Neural progenitor cell (in vitro differentiated cells): ENCODE measurements at regions not wholly inside any gene's neighbourhood (a gene's known extent, or its start where the extent isn't known, plus 50 kb on each side); places are given as distances from the start of the nearest gene placed in this dataset.

Experiments used
- DNase-seq: peaks from one replicate; pipeline ENCODE4 v3.0.0-alpha.2; 2016; ENCODE audit warnings: low spot score
- H2AFZ ChIP-seq: fragments of 200-600 bp; sonication (generic); replicated peaks from 2 replicates; pipeline ENCODE4 v1.6.1; 2016; ENCODE audit warnings: antibody characterized with exemption
- H3F3A ChIP-seq: fragments of 200-600 bp; sonication (generic); 2 replicates; pipeline ENCODE4 v1.6.1; 2016; ENCODE audit warnings: antibody characterized with exemption, low read depth
- H3K27ac ChIP-seq: fragments of 200-600 bp; sonication (generic); 2 replicates; pipeline ENCODE4 v1.5.1; 2016; ENCODE audit warnings: mild to moderate bottlenecking
- H3K27me3 ChIP-seq: fragments of 200-600 bp; sonication (generic); 2 replicates; pipeline ENCODE4 v1.6.1; 2016; ENCODE audit warnings: mild to moderate bottlenecking, moderate library complexity
- H3K36me3 ChIP-seq: fragments of 200-600 bp; sonication (generic); 2 replicates; pipeline ENCODE4 v1.5.1; 2016
- H3K4me1 ChIP-seq: fragments of 200-600 bp; sonication (generic); 2 replicates; pipeline ENCODE4 v1.6.1; 2016; ENCODE audit warnings: mixed run types
- H3K4me2 ChIP-seq: fragments of 200-600 bp; sonication (generic); 2 replicates; pipeline ENCODE4 v1.6.1; 2016
- H3K4me3 ChIP-seq: fragments of 200-600 bp; sonication (generic); 2 replicates; pipeline ENCODE4 v1.5.1; 2016
- H3K79me2 ChIP-seq: fragments of 200-600 bp; sonication (generic); 2 replicates; pipeline ENCODE4 v1.6.1; 2016; ENCODE audit warnings: low read depth
- H3K9ac ChIP-seq: fragments of 200-600 bp; sonication (generic); 2 replicates; pipeline ENCODE4 v1.6.1; 2016
- H3K9me3 ChIP-seq: fragments of 200-600 bp; sonication (generic); 2 replicates; pipeline ENCODE4 v1.5.1; 2016; ENCODE audit warnings: low read depth
- H4K20me1 ChIP-seq: fragments of 200-600 bp; sonication (generic); 2 replicates; pipeline ENCODE4 v1.6.1; 2016; ENCODE audit warnings: low read depth
- H3K27ac Mint-ChIP-seq: 3 replicates; pipeline ENCODE4 v1.8.0; 2021; ENCODE audit warnings: mixed read lengths
- H3K27me3 Mint-ChIP-seq: 2 replicates; pipeline ENCODE4 v1.8.0; 2022; ENCODE audit warnings: low read depth, mild to moderate bottlenecking, inconsistent platforms, moderate library complexity, mixed read lengths; ENCODE audit not compliant: insufficient read depth
- H3K36me3 Mint-ChIP-seq: 3 replicates; pipeline ENCODE4 v1.8.0; 2021; ENCODE audit warnings: mixed read lengths
- H3K4me1 Mint-ChIP-seq: 3 replicates; pipeline ENCODE4 v1.8.0; 2021; ENCODE audit warnings: mixed read lengths
- H3K4me3 Mint-ChIP-seq: 3 replicates; pipeline ENCODE4 v1.8.0; 2021; ENCODE audit warnings: mild to moderate bottlenecking, moderate library complexity, mixed read lengths
- H3K9me3 Mint-ChIP-seq: 3 replicates; pipeline ENCODE4 v1.8.0; 2020; ENCODE audit warnings: mixed read lengths
- EZH2 ChIP-seq: fragments of 200-600 bp; sonication (generic); IDR thresholded peaks from 2 replicates; pipeline ENCODE4 v1.6.1; 2017; ENCODE audit warnings: antibody characterized with exemption, mild to moderate bottlenecking, moderate library complexity
- EZH2phosphoT487 ChIP-seq: fragments of 200-600 bp; sonication (generic); IDR thresholded peaks from 2 replicates; pipeline ENCODE4 v1.6.1; 2017; ENCODE audit warnings: antibody characterized with exemption
- TF ChIP-seq, protein P1 (sequence below): fragments of 200-600 bp; sonication (generic); IDR thresholded peaks from 2 replicates; pipeline ENCODE4 v1.5.1; 2017; ENCODE audit warnings: antibody characterized with exemption, mild to moderate bottlenecking

GRCh38 chr16:72291531-72291981, 119.6 kb upstream of the PMFBP1 start:
- Histone ChIP-seq H2AFZ (no peak overlapping the region), H3K4me2 (no peak overlapping the region), H3K36me3 (no peaks in the 10 kb centered on the region), H3K27me3 (no peaks in the 10 kb centered on the region), H3K9me3 (no peaks in the 10 kb centered on the region), H3K27ac (no peak overlapping the region), H3K4me3 (no peak overlapping the region), H4K20me1 (no peaks in the 10 kb centered on the region), H3F3A (no peaks in the 10 kb centered on the region), H3K4me1 (no peaks in the 10 kb centered on the region), H3K9ac (no peak overlapping the region), H3K79me2 (no peaks in the 10 kb centered on the region)
- Mint-ChIP-seq H3K27me3 (peaks cover 2% of the 10 kb centered on the region), H3K4me3 (no peak overlapping the region), H3K9me3 (no peaks in the 10 kb centered on the region), H3K4me1 (peaks cover 2% of the 10 kb centered on the region), H3K27ac (no peak overlapping the region), H3K36me3 (peaks cover 3% of the 10 kb centered on the region)
- TF ChIP-seq, protein P1, sequence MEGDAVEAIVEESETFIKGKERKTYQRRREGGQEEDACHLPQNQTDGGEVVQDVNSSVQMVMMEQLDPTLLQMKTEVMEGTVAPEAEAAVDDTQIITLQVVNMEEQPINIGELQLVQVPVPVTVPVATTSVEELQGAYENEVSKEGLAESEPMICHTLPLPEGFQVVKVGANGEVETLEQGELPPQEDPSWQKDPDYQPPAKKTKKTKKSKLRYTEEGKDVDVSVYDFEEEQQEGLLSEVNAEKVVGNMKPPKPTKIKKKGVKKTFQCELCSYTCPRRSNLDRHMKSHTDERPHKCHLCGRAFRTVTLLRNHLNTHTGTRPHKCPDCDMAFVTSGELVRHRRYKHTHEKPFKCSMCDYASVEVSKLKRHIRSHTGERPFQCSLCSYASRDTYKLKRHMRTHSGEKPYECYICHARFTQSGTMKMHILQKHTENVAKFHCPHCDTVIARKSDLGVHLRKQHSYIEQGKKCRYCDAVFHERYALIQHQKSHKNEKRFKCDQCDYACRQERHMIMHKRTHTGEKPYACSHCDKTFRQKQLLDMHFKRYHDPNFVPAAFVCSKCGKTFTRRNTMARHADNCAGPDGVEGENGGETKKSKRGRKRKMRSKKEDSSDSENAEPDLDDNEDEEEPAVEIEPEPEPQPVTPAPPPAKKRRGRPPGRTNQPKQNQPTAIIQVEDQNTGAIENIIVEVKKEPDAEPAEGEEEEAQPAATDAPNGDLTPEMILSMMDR = no peak
- TF ChIP-seq EZH2 = no peak
- no peak for TF ChIP-seq EZH2phosphoT487
- DNase-seq = no peak

- Mint-ChIP-seq H3K27ac (no peak overlapping the region), H3K36me3 (peaks cover 3% of the 10 kb centered on the region), H3K4me1 (peaks cover 2% of the 10 kb centered on the region), H3K27me3 (peaks cover 3% of the 10 kb centered on the region), H3K9me3 (no peaks in the 10 kb centered on the region), H3K4me3 (no peak overlapping the region)
- no peak overlapping the region for H3K9ac ChIP-seq
- H3K27ac ChIP-seq = no peak overlapping the region
- H3K9me3 ChIP-seq = no peaks in the 10 kb centered on the region
- H2AFZ ChIP-seq = no peak overlapping the region
- H3F3A ChIP-seq = no peaks in the 10 kb centered on the region
- H3K27me3 ChIP-seq = no peaks in the 10 kb centered on the region
- no peaks in the 10 kb centered on the region for H3K36me3 ChIP-seq
- H4K20me1 ChIP-seq = no peaks in the 10 kb centered on the region
- H3K4me1 ChIP-seq = no peaks in the 10 kb centered on the region
- H3K79me2 ChIP-seq = no peaks in the 10 kb centered on the region
- H3K4me2 ChIP-seq = no peak overlapping the region
- DNase-seq = no peak
- TF ChIP-seq, protein P1 = no peak
- TF ChIP-seq EZH2 = no peak
- no peak for TF ChIP-seq EZH2phosphoT487
- no peak overlapping the region for H3K4me3 ChIP-seq
Measured at GRCh38 chr16:72291121-72291520, 119.2 kb upstream of the PMFBP1 start.

DNA sequence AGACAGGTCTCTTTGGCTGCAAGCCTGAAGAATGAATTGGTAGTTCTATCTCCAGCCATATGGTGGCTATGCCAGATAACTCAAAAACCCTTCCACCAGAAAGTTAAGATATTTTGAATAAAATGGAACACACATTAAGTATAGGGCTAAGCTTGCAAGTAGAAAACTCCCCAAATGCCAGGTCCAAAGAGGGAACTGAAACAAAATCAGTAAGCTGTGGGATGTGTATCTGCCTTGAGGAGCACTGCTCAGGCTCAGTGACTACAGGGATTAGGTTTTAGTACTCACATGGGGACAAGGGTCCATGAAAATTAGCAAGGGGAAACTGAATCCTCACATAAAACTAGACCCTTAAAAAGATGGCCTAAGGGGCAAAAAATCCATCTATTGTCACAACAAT, 115.7 kb upstream of the PMFBP1 start:
- Mint-ChIP-seq H3K27ac (no peak overlapping the region), H3K4me3 (no peak overlapping the region), H3K9me3 (no peaks in the 10 kb centered on the region), H3K36me3 (peaks cover 6% of the 10 kb centered on the region), H3K4me1 (peaks cover 6% of the 10 kb centered on the region), H3K27me3 (peaks cover 3% of the 10 kb centered on the region)
- Histone ChIP-seq H4K20me1 (no peaks in the 10 kb centered on the region), H3K79me2 (no peaks in the 10 kb centered on the region), H3K9me3 (no peaks in the 10 kb centered on the region), H3K4me1 (no peaks in the 10 kb centered on the region), H3K4me2 (no peak overlapping the region), H3K36me3 (no peaks in the 10 kb centered on the region), H3K27ac (no peak overlapping the region), H3K4me3 (no peak overlapping the region), H3K9ac (no peak overlapping the region), H2AFZ (no peak overlapping the region), H3F3A (no peaks in the 10 kb centered on the region), H3K27me3 (no peaks in the 10 kb centered on the region)
- DNase-seq = no peak
- TF ChIP-seq EZH2phosphoT487 (no peak), EZH2 (no peak)
- TF ChIP-seq, protein P1 = no peak
